Tibial artery (tissue), 4 donors: ENCODE measurements at regions not wholly inside any gene's neighbourhood (a gene's known extent, or its start where the extent isn't known, plus 50 kb on each side); places are given as distances from the start of the nearest gene placed in this dataset.

ENCODE experiments used
- DNase-seq, 2 donors: peaks; one replicate each; pipeline ENCODE4 v3.0.0-alpha.2; 2019
- H3K27ac ChIP-seq, 2 donors: fragments of 200-600 bp; sonication (generic) in 1 of 2; 1 replicate in 1 of 2; 2 replicates in 1 of 2; pipeline ENCODE4 v1.5.1; 2018 to 2019; ENCODE audit warnings: mild to moderate bottlenecking in 1 of 2
- H3K27me3 ChIP-seq, 2 donors: fragments of 200-600 bp; sonication (generic) in 1 of 2; one replicate each; pipeline versions ENCODE4 v1.5.1 to v1.6.0; 2016 to 2019
- H3K36me3 ChIP-seq, 3 donors: fragments of 200-600 bp; sonication (generic) in 2 of 3; one replicate each; pipeline ENCODE4 v1.5.1; 2016 to 2019; ENCODE audit warnings: mild to moderate bottlenecking in 2 of 3
- H3K4me1 ChIP-seq, 4 donors: fragments of 200-600 bp; sonication (generic) in 2 of 4; 1 replicate in 3 of 4; 2 replicates in 1 of 4; pipeline ENCODE4 v1.5.1; 2016 to 2019
- H3K4me3 ChIP-seq, 2 donors: fragments of 200-600 bp; sonication (generic) in 1 of 2; 1 replicate in 1 of 2; 2 replicates in 1 of 2; pipeline ENCODE4 v1.5.1; 2018 to 2019; ENCODE audit warnings: mild to moderate bottlenecking in 2 of 2
- H3K9me3 ChIP-seq, 3 donors: fragments of 200-600 bp; sonication (generic) in 1 of 3; one replicate each; pipeline ENCODE4 v1.5.1; 2016 to 2019
- CTCF ChIP-seq, 2 experiments: fragments of 200-600 bp in 1 of 2; fragments of 450-650 bp in 1 of 2; IDR thresholded peaks; one replicate each; pipeline ENCODE4 v1.5.1; 2017 to 2019; ENCODE audit warnings: antibody characterized with exemption in 2 of 2, mild to moderate bottlenecking in 1 of 2, moderate library complexity in 1 of 2
- intact Hi-C: fragments of 100-400 bp; cut with DNase I; formaldehyde crosslinking; loops from one replicate; pipeline ENCODE4 v1.15.0; 2023; ENCODE audit warnings: low total_unique reads

GRCh38 chr4:102431608-102431961 lies 69.6 kb upstream of the NFKB1 start:
- intact Hi-C loops = no loop called here
- Histone ChIP-seq H3K9me3 (no peaks in the 10 kb centered on the region), H3K27ac (no peak overlapping the region), H3K4me3 (peak overlapping the region; percentile 57 to 64), H3K36me3 (no peaks in the 10 kb centered on the region), H3K27me3 (no peaks in the 10 kb centered on the region), H3K4me1 (peaks cover 0 to 4% (median 0%) of the 10 kb centered on the region in 4 donors)
- no peak for DNase-seq
- TF ChIP-seq CTCF (IDR thresholded peaks at IDR 0.05) = no peak

- no peaks in the 10 kb centered on the region for H3K27me3 ChIP-seq
- no peak overlapping the region for H3K27ac ChIP-seq
- no peaks in the 10 kb centered on the region for H3K4me1 ChIP-seq
- no peak overlapping the region for H3K4me3 ChIP-seq
- DNase-seq = no peak
- TF ChIP-seq CTCF (IDR thresholded peaks at IDR 0.05) = no peak
- intact Hi-C loops = no loop called here
- no peaks in the 10 kb centered on the region for H3K36me3 ChIP-seq
- no peaks in the 10 kb centered on the region for H3K9me3 ChIP-seq
Measured at GRCh38 chr4:102437111-102437510, 64.0 kb upstream of the NFKB1 start.

GRCh38 chr4:102438396-102439235 lies 62.5 kb upstream of the NFKB1 start:
- Histone ChIP-seq H3K4me1 (no peaks in the 10 kb centered on the region), H3K36me3 (no peaks in the 10 kb centered on the region), H3K27me3 (no peaks in the 10 kb centered on the region), H3K27ac (no peak overlapping the region), H3K9me3 (no peaks in the 10 kb centered on the region), H3K4me3 (no peak overlapping the region)
- TF ChIP-seq CTCF (IDR thresholded peaks at IDR 0.05) = no peak
- intact Hi-C loops = no loop called here
- no peak for DNase-seq

GRCh38 chr4:102439236-102439614 lies 61.9 kb upstream of the NFKB1 start:
- no peaks in the 10 kb centered on the region for H3K4me1 ChIP-seq
- H3K27ac ChIP-seq = no peak overlapping the region
- DNase-seq = no peak
- no peak for TF ChIP-seq CTCF (IDR thresholded peaks at IDR 0.05)
- intact Hi-C loops = no loop called here
- H3K4me3 ChIP-seq = no peak overlapping the region
- no peaks in the 10 kb centered on the region for H3K27me3 ChIP-seq
- no peaks in the 10 kb centered on the region for H3K36me3 ChIP-seq
- H3K9me3 ChIP-seq = no peaks in the 10 kb centered on the region

GRCh38 chr4:102439812-102440211 lies 61.3 kb upstream of the NFKB1 start:
- Histone ChIP-seq H3K4me1 (no peaks in the 10 kb centered on the region), H3K9me3 (no peaks in the 10 kb centered on the region), H3K4me3 (no peak overlapping the region), H3K36me3 (no peaks in the 10 kb centered on the region), H3K27ac (no peak overlapping the region), H3K27me3 (no peaks in the 10 kb centered on the region)
- intact Hi-C loops = no loop called here
- no peak for TF ChIP-seq CTCF (IDR thresholded peaks at IDR 0.05)
- no peak for DNase-seq
